Dermis microvascular lymphatic vessel endothelial cell (primary cell): ENCODE measurements at regions not wholly inside any gene's neighbourhood (a gene's known extent, or its start where the extent isn't known, plus 50 kb on each side); places are given as distances from the start of the nearest gene placed in this dataset.
"Not testable (repeated sequence)": the region's sequence is repeated elsewhere in the genome, so short reads cannot be mapped to it uniquely, and the experiment has no call there.

ENCODE experiments used
- DNase-seq, 2 donors: peaks; one replicate each; pipeline versions ENCODE4 v3.0.0 to v3.0.0-alpha.2; 2010; ENCODE audit warnings: low read depth in 2 of 2

DNA sequence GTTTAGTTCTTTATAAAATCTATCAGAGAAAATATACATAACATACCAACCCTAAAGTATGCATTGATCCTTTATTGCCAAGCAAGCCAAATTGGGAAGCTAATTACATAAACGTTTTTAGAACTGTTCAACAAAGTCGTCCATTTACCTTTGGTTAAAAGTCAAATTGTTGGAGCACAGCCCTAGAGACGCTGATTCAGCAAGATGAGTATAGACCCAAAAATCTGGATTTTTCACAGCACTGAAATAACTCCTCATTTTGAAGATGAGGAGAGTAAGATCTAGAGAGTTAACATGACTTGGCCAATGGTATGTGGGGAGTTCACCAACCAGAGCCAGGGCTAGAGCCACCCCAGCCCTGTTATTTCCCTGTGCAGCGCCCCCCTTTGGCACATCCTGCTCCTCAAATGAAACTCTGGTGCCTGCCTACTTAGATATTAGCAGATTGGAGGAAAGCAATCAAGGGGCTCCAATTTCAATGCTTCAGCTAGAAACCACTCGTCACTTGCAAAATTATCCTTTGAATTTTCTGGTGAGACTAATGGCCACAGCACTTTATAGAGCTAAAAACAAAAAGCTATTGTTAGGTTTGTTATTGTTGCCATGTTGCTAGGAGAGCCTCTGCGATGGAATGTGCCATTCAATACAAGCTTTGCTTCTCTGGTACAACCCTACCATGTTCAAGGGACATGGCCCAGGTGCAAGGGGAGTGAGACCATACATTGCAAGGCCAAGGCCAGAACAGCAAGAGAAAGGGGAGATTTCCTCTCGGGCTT, 132.6 kb upstream of the ZEB1 start:
- peak; percentile 56 to 83 for DNase-seq

DNA sequence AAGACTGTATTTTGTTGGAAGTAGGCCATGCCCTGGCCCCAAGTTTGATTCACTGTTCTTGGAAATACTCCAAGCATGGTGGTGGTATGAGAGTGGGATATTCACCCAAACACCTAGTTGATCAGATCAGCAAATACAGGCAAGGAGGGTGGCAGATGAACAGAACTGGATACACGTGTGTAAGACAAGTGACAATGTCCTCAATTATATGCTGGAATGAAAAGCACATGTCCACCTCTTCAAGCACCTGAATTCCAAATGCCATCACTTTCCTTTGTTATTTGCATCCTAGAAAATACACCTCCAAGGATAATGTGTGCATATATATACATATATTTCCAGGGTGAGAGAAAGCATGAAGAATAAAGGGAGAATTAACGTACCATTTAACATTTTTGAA, 131.8 kb upstream of the ZEB1 start:
- no peak for DNase-seq

DNA sequence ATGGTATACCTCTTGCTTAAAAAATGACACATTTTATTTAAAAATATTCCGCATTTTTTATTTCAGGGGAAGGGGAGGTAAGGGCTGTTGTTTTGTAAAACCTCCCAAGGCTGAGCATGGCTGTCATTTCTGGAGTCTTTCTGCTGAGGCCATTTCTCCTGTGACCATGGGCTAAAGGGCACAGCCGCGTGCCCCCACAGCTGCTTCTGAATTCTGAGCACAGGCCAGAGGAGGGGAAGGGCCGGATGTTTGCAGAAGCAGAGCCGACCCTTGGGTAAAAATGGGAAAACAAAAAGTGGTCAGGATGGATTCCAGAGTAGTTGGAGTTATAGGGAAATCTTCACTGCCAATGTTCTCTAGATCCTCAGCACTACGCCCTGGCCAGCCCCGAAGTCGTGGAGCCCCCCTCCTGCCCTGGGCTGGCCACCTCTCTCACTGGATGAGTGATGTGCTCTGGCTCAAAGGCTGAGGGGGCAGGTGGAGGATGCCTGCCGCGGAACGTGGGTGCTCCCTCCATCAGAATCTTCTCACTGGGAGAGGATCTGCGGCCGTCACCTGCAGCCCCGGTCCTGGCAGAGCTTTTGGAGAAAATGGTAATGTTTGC, 131.3 kb upstream of the ZEB1 start:
- DNase-seq, result no peak

DNA sequence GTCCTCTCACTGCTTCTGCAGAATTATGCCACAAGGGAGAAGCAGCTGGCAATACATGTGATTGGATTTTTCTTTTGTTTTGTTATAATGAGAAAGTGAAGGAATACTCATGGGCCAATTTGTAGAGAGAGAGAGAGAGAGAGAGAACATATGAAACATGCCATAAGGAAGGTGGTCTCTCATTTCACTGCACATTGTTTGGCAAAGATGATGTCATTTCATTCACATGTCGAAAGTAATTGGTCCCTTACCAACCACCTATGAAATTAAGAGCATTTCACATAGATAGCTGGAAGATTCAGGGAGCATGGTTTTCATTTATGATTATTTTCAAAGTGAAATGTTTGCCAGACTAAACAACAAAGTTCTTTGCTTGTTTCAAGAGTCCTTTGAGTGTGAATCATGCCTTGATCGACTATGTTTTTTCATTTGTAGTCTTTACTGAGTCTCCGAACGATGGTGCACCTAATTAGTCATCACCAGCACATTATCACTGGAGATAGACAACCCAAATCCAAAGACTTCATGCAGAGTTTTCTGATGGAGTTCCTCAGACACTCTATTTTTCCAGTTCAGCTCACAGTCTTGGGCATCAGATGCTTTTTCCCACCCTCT, 130.1 kb upstream of the ZEB1 start:
- DNase-seq, result no peak

DNA sequence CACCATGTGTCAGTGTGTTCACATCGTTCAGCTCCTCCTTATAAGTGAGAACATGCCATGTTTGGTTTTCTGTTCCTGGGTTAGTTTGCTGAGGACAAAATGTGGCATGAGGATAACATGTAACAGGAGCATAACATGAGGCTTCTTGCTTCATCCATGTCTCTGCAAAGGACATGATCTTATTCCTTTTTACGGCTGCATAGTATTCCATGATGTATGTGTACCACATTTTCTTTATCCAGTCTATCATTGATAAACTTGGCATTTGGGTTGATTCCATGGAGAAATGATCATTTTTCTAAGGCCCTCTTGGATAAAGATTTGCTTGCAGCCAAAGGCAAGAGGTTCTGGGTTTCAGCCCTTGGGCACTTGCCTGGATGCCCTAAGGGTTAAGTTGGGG, 128.5 kb upstream of the ZEB1 start:
- no peak for DNase-seq

DNA sequence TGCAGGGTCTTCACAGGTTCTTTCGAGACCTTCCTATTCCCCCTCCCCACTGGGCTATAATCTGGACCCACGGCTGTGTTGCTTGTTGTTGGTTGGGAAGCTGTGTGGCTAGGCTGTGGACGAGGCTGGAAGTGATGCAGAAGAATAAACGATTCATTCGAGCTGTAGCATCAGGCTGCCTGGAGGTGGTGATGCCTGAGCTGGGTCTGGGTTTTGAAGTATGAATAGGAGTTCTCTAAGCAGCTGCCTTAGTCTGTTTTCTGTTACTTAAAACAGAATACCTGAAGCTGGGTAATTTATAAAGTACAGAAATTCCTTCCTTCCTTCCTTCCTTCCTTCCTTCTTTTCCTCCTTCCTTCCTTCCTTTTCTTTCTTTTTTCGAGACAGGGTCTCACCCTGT, 126.5 kb upstream of the ZEB1 start:
- DNase-seq, result no peak

DNA sequence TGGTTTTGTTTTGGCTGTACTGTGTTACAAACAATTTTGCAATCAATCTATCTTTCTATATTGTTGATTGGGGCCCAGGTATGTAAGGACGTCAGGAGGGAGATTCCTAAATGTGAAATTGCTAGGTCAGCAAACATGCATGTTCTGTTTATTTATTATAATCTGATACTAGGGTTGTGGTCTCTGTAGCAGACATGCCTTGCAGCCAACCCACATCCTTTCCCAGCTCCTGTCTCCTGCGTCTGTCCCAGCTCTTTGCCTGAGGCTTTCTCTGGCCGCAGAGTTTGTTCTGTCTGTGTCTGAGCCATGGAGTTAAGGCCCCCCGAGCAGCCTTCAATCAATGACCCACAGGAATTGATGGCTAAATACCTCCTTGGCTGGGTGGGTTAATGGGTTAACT, 124.0 kb upstream of the ZEB1 start:
- DNase-seq, result no peak

DNA sequence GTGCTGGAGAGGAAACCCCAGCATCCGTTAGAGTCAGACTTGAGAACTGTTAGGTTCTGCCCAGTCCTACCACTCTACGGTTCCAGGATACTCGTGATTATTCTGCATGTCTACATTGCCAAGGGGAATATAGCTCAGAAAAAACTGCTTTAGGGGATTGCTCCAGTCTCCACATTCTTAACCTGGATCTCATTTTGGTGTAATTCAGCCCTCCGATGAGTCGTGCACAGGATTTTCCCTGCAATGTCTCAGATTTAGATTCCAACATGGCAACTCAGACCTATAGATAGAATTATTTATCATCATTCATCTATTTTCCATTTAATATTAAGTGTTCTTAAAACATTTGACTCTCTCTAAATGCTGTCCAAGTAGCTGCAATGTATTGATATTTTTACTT, 121.1 kb upstream of the ZEB1 start:
- no peak for DNase-seq

DNA sequence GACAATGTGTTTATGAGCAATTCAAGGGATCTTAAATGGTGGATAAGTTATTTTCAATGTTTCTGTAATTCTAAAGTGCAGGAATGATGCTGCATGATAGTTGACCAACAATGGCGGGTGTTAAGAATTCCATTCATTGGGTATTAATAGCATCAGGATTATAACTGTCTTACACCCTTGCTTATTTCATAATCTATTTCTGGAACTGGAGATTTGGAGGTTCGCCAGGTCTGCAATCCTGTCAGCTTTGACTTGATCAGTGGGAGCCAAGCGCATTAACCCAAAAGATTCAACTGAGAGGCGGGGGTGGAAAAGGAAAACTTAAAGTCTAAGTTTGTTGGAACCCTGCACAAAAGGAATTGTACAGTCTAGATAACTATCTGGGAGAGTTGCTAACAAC, 114.9 kb upstream of the ZEB1 start:
- DNase-seq, result no peak

DNA sequence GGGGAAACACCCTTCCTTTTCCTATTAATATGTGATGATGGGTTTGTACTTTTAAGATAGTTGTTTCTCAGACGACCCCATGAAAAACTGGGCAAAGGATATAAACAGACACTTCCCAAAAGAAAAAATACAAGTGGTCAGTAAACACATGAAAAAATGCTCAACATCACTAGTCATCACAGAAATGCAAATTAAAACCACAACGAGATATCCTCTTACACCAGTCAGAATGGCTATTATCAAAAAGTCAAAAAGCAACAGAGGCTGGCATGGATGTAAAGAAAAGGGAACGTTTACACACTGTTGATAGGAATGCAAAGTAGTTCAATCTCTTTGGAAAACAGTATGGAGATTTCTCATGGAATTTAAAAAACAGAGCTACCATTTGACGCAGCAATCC, 111.4 kb upstream of the ZEB1 start:
- DNase-seq, result no peak

DNA sequence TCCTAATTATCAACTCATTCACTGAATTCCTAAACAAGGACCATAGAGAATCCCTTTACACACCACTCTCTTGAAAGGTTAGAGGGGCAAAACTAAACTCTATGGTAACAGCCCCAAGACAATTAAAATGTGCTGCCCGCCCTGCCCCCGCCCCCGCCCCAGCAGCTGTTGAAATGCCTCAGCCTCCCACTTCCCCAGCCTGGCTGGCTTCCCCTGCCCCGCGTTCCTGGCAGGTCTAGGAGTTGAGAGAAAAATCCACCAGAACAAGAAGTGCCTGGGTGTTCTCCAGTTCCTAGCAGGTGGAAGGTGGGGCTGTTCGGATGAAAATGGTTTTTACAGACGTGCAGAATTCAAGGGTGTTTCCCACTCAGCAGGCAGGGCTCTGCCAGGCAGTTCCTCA, 109.5 kb upstream of the ZEB1 start:
- DNase-seq, result no peak

DNA sequence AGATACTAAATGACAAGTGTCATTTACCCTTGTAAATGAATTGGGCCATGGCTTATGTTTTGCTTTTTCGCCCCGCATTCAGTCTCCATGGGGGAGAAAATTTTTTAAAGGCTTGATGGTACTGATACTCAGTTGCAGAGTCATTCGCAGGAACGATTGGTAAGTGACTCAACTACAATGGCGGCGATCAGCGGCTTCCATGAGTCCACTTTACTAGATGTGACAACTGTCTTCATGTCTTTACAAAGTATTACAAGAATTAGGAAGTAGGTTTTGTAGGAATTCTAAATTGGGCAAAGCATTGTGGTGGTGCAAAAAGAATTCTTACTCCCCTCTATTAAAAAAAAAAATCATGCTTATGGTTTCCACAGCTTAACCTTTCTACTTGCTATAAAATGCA, 108.8 kb upstream of the ZEB1 start:
- no peak for DNase-seq

DNA sequence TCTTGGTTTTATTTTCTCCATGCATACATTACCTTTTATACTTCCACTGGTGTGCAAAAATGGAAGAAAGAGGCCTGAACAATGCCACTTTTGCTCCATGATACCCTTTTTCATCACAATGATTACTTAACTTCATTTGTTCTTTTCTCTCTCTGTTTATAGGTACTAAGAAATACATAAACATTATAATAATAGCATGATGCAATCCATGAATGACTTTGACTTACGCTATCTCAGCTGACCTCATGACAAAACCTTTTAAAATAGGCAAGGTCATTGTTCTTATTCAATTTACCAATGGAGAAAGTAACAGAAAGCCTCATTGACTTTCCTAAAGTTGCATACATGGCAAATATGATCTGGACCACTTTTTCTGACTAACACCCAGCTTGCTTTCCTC, 105.1 kb upstream of the ZEB1 start:
- DNase-seq, result no peak

DNA sequence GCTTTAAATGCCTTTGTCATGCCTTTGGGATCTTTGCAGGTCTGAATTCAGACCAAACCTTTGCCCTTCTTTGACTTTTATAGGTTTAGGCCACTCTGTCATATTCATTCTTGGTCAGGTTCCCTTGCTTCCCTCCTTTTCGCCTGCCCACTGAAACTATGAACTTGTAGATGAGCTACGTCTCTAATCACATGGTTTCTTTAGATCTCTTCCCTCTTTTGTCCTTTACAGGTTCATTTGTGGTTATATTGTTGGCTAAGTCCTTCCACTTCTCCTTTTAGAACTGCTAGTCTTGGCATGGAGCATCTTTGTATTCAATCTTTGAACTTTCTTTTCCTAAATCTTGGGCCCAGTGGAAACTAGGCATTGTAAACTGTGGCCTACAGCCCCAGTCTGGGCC, 104.0 kb upstream of the ZEB1 start:
- DNase-seq, result no peak

DNA sequence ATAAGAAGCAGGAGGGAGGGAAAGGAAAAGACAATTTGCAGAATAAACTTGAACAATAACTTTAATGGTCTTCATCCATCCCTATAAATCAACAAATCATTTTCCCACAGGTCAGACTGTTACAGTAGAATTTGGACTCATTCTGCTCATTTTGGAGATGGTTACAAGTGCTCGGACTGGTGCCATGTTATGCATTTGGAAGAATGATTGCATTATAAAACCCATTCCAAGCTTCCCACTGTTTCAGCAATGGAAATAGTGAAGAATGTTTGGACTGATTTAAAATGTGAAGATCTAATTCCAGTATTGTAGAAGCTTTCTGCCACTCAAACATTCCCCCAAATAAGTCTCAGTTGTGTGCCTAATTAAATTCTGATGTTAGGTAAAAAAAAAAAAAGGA, 99.7 kb upstream of the ZEB1 start:
- DNase-seq, result no peak

DNA sequence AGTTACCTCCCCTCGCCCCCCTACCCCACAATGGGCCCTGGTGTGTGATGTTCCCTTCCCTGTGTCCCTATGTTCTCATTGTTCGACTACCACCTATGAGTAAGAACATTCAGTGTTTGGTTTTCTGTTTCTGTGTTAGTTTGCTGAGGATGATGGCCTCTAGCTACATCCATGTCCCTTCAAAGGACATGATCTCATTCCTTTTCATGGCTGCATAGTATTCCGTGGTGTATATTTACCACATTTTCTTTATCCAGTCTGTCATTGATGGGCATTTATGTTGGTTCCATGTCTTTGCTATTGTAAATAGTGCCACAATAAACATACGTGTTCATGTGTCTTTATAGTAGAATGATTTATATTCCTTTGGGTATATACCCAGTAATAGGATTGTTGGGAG, 90.2 kb upstream of the ZEB1 start:
- not testable (repeated sequence) for DNase-seq

DNA sequence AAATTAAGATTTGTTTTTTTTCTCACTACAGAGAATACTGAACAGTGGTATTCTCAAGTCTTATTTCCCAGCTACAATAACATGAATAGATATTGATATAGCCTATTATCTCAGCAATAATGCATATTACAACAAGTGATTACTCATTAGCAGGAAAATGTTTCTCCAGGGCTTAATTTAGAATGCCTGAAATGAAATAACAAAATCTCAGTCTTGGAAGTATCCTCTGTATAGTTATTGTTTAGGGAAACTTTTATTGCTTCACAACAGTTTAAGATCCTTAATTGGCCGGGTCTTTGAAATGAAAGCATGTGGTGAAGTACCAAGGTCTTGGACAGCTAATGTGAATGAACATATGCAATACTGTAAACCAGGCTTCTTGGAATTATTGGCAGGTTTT, 79.1 kb upstream of the ZEB1 start:
- no peak for DNase-seq

DNA sequence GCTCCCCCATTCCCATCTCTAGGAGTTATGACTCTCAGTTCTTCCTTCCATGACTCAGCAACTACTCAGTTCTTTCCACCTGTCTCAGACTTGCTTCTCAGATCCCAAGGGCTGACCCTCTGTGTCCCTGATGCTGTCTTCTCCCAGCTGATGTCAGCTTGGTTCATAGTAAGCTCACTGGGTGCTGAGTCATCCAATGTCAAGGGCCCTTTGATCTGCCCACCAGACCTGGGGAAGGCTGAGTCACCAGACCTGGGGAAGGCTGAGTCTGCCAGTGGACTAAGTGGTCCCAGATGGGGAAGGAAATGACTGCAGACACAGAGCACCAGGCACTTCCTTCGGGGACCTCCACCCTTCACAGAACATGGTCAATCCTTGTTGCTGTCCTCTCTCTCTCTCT, 76.1 kb upstream of the ZEB1 start:
- DNase-seq, result peak; percentile 17 to 95

DNA sequence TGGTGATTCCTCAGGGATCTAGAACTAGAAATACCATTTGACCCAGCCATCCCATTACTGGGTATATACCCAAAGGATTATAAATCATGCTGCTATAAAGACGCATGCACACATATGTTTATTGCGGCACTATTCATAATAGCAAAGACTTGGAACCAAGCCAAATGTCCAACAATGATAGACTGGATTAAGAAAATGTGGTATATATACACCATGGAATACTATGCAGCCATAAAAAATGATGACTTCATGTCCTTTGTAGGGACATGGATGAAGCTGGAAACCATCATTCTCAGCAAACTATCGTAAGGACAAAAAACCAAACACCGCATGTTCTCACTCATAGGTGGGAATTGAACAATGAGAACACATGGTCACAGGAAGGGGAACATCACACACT, 67.9 kb upstream of the ZEB1 start:
- DNase-seq, result not testable (repeated sequence)

DNA sequence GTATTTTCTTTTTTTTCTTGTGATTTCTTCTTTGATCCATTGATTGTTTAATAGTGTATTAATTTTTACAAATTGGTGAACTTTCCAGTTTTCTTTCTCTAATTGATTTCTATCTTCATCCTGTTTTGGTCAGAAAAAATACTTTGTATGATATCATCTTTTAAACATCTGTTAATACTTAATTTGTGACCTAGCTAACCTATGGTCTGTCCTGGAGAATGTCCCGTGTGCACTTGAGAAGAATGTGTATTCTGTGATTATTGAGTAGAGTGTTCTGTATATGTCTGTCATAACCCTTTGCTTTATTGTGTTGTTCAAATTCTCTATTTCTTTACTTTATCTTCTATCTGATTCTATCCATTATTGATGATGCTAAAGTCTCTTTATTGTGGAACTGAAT, 65.8 kb upstream of the ZEB1 start:
- no peak for DNase-seq

DNA sequence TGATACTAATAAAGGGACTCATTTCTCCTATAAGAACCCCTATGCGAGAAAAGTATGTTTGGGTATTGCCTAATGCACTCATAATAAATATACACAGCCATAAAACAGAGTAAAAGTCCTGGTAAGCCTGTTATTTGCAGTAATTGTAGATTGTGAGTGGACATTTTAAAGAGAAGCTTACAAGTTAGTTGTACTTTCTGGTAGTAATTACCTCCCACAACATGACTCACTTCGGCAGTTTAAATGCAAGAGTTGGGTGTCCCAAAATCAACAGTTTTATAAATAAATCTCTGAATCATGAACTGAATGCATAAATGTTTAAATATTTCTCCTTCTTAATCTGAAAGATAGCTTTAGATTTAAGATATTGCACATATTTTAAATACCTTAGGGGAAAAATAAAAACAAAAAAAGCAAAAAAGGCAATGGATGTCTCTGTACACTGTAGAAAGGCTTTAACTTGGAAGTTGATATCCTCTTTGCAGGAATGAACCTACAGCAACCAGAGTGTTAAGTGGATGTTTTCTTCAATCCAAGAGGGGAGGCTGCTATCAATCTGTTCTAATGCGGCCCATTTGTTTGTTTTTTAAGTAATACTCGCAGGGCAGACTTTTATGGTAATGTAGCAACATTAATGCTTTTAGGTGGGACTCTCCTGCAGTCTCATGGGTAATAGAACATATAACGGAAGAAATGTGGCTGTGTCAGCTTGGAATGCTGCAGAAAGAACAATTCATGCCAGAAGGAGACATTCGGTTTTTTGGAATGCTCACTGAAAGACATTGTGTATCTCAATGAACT, 57.3 kb upstream of the ZEB1 start:
- peak in 1 of 2 donors; percentile 19 for DNase-seq

DNA sequence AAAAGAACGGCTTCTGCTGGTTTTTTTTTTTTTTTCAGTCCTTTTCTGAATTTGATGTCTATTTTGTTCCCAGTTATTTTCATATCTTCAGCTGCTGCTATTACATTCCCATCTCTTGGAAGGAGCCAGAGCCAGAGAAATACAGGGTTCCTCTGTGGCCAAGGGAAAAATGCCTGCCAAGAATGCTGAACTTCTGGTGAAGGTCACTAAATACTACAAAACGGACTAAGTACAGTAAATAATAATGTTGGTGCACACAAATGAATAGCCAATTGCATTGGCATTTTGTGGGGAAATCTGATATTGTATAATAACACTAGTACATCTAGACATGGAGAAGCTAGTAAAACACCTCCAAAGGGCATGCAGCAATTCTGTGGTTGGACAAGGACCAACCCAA, 56.3 kb upstream of the ZEB1 start:
- no peak for DNase-seq
